ENCODE measurements at regions not wholly inside any gene's neighbourhood (a gene's known extent, or its start where the extent isn't known, plus 50 kb on each side); places are given as distances from the start of the nearest gene placed in this dataset.
"Not testable (repeated sequence)": the region's sequence is repeated elsewhere in the genome, so short reads cannot be mapped to it uniquely, and the experiment has no call there.

- ATAC-seq; intact Hi-C loops (cut with DNase I); DNase-seq (ENCODE audit: missing footprints): not testable (repeated sequence)
Measured at GRCh38 chr20:53862136-53862397, 208.3 kb downstream of the BCAS1 start.

GRCh38 chr20:53859684-53860083 is 210.7 kb downstream of the BCAS1 start:
- intact Hi-C loops (cut with DNase I): no loop called here
- ATAC-seq: peak; percentile 90

DNA sequence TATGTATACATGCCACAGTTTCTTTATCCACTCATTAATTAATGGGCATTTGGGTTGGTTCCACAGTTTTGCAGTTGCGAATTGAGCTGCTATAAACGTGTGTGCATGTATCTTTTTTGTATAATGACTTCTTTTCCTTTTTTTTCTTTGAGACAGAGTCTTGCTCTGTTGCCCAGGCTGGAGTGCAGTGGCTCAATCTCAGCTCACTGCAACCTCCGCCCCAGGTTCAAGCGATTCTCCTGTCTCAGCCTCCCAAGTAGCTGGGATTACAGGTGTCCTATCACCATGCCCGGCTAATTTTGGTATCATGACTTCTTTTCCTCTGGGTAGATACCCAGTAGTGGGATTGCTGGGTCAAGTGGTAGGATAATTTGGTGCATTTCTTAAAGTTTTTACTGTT is 211.4 kb downstream of the BCAS1 start:
- DNase-seq (ENCODE audit: missing footprints); intact Hi-C loops (cut with DNase I); ATAC-seq: not testable (repeated sequence)

More at GRCh38 chr20:53859684-53860083, 210.7 kb downstream of the BCAS1 start:
- DNase-seq (ENCODE audit: missing footprints): peak; percentile 85

GRCh38 chr20:53858516-53858915 is 211.9 kb downstream of the BCAS1 start:
- DNase-seq (ENCODE audit: missing footprints); ATAC-seq; intact Hi-C loops (cut with DNase I): not testable (repeated sequence)

DNA sequence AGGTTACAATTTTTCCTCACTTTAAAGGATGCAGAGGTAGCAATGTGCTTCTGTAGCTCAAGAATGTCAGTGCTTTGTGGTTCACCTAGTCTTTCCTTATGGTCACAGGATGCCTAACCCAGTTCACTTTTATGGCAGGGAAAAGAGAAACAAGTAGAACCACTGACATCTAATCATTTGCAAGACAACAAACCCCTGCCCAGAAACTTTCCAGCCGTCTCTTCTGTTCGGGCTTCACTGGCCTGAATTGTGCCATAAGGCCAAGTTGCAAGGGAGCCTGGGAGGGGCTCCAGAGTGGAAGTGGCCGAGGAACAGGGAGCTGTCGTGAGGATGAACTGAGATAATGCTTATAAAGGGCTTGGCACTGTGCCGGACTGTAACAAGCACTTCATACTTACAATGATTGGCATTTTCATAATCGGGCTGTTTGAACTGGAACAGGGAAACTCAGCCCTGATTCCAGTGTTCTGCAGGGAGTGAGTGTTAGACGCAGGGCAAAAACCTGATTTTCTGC is 212.6 kb downstream of the BCAS1 start:
- no peak for DNase-seq (ENCODE audit: missing footprints)
- intact Hi-C loops (cut with DNase I): no loop called here
- peak; percentile 38 for ATAC-seq

DNA sequence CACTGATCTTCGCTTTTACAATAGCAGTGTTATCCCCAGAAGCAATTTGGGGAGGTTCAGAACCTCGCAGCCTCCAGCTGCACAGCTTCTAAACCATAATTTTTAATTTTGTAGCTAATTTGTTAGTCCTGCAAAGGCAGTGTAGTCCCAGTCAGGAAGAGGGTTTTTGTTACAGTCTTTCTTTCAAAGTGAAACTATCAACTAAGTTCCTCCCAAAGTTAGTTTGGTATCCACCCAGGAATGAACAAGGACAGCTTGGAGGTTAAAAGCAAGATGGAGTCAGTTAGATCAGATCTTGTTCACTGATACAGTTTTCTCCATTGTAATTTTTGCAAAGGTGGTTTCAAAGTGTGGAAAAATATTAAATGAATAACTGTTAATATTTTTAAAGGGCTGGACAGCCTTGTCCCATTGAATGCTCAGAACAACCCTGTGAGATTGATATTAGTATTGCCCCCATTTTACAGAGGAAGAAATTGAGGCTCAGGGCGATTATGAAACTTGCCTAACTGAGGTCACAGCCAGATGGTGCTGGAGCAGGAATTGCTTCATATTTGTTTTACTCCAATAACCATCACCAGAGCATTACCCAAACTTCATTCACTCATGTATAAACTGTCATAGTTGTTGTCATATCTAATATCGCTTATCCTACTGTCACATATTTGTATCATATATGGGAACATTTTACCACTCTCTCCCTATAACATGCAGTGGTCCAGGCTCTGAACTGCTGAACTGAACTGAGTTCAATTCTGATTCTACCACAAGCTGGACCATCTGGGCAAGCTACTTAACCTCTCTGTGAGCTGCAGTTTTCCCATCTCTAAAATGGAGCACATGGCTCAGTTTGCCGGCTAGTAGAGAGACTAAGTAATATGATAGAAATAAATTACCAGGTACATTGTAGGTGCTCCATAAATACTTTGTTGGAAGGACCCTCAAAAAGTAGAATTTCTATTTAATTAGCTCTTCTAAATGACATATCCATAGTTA is 213.8 kb downstream of the BCAS1 start:
- no peak for ATAC-seq
- intact Hi-C loops (cut with DNase I): no loop called here
- no peak for DNase-seq (ENCODE audit: missing footprints)

DNA sequence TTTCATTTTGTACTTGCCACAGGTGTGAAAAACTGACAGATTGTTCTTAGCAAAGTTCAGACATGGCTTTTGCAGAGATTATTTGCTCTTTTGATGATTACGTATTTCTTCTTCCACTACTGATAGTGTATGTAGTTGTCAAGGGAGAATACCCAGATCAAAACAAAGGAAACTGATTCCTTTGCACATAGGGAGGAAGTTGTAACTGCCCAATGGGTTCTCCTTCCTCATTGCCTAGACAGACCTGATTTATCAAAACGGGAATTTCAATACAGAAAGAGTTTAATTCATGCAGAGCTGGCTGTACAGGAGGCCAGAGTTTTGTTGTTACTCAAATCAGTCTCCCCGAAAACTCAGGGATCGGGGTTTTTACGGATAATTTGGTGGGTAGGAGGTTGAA is 214.7 kb downstream of the BCAS1 start:
- intact Hi-C loops (cut with DNase I): no loop called here
- DNase-seq (ENCODE audit: missing footprints) (no peak), ATAC-seq (no peak)

DNA sequence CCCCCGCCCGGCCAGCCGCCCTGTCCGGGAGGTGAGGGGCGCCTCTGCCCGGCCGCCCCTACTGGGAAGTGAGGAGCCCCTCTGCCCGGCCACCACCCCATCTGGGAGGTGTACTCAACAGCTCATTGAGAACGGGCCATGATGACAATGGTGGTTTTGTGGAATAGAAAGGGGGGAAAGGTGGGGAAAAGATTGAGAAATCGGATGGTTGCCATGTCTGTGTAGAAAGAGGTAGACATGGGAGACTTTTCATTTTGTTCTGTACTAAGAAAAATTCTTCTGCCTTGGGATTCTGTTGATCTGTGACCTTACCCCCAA is 215.8 kb downstream of the BCAS1 start:
- intact Hi-C loops (cut with DNase I): not testable (repeated sequence)

DNA sequence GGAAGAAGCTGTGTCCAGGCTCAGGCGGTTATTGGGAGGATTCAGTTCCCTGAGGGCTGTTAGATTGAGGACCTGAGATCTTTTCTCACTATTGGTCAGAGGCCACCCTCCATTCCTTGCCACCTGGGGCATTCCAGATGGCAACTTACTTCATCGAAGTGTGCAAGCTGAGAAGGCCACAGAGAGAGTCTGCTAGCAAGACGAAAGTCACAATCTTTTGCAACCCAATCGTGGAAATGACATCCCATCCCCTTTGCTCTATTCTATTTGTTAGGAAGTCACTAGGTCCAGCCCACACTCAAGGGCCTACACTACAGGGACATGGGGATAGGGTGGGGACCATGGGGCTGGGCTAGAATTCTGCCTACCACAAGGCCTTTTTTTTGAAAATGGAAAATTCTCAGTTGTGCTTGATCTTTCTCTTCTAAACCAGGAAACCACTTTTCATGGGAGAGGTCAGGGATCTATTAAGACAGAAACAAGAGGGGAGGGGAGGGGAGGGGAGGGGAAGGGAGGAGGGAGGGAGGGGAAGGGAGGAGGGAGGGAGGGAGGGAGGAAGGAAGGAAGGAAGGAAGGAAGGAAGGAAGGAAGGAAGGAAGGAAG is 217.2 kb downstream of the BCAS1 start:
- no peak for ATAC-seq
- DNase-seq (ENCODE audit: missing footprints): no peak
- intact Hi-C loops (cut with DNase I): no loop called here

More for the DNA sequence above, 215.8 kb downstream of the BCAS1 start:
- not testable (repeated sequence) for ATAC-seq; DNase-seq (ENCODE audit: missing footprints)

GRCh38 chr20:53852691-53853090 is 217.7 kb downstream of the BCAS1 start:
- DNase-seq (ENCODE audit: missing footprints) (no peak), ATAC-seq (no peak)
- intact Hi-C loops (cut with DNase I): no loop called here

- no peak for DNase-seq (ENCODE audit: missing footprints)
- intact Hi-C loops (cut with DNase I): no loop called here
- no peak for ATAC-seq
Measured at GRCh38 chr20:53852014-53852413, 218.4 kb downstream of the BCAS1 start.

- intact Hi-C loops (cut with DNase I): no loop called here
- ATAC-seq: no peak
- DNase-seq (ENCODE audit: missing footprints): no peak
Measured at GRCh38 chr20:53850319-53850718, 220.1 kb downstream of the BCAS1 start.

- intact Hi-C loops (cut with DNase I): no loop called here
- DNase-seq (ENCODE audit: missing footprints): no peak
- no peak for ATAC-seq
Measured at GRCh38 chr20:53849471-53850059, 220.8 kb downstream of the BCAS1 start.

DNA sequence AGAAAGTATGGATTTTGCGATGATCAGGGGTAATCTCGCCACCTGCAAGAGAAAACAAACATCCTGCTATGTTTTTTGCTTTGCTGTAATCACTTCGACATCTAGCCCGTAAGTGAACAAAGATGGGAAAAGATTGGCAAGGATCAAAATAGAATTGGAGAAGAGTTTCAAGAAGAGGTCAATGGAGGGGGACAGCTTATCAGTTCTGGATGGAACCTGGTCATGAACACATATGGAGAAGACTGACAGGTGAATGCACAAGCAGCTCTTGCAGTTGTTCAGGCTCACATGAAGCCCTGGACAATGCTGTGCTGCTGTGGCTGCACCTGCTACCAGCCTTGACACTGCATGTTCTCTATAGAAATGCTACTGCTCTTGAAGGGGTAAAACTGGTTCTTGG is 222.1 kb downstream of the BCAS1 start:
- intact Hi-C loops (cut with DNase I): no loop called here
- ATAC-seq (no peak), DNase-seq (ENCODE audit: missing footprints) (no peak)

DNA sequence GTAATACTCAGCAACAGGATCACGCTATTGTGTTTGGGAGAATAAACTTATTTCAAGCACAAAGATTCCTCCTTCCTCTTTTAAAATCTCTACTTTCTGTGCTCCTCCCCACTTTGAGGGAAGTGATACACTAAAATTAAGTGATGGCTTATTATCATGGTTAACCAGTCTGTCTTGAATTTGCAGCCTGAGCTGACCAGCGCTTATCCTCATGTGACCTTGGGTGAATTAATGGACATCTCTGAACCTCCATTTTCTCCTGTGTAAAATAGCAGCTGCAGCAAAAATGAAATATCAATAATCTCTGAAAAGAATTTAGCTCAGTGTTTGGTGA is 222.6 kb downstream of the BCAS1 start:
- DNase-seq (ENCODE audit: missing footprints) (no peak), ATAC-seq (peak; percentile 31)
- intact Hi-C loops (cut with DNase I): no loop called here

GRCh38 chr20:53847139-53847836 is 223.1 kb downstream of the BCAS1 start:
- intact Hi-C loops (cut with DNase I): no loop called here
- ATAC-seq: no peak
- no peak for DNase-seq (ENCODE audit: missing footprints)

DNA sequence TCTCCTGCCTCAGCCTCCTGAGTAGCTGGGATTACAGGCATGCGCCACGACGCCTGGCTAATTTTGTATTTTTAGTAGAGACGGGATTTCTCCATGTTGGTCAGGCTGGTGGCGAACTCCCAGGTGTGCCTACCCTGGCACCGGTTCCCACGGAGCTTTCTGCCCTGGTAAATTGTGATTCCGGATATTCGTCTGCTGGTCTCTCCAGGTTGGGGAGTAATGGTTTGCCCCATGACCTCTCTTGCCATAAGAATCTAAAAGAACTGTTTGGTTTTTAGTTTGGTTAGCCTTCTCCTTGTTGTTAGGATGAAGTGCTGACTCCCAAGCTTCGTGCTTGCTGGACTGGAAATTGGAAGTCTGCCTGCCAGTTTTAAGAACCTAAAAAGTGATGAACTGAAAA is 223.8 kb downstream of the BCAS1 start:
- ATAC-seq (no peak), DNase-seq (ENCODE audit: missing footprints) (no peak)
- intact Hi-C loops (cut with DNase I): no loop called here

DNA sequence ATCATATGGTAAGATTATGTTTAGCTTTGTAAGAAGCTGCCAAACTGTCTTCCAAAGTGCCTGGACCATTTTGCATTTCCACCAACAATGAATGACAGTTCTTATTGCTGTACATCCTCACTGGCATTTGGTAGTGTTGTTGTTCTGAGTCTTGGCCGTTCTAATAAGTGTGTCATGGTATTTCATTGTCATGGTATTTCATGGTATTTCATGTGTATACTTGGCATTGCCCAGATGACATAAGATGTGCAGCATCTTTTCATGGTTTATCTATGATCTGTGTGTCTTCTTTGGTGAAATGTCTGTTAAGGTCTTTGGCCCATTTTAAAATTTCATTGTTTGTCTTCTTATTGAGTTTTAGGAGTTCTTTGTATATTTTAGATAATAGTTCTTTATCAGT is 224.4 kb downstream of the BCAS1 start:
- DNase-seq (ENCODE audit: missing footprints) (no peak), ATAC-seq (no peak)
- intact Hi-C loops (cut with DNase I): no loop called here

DNA sequence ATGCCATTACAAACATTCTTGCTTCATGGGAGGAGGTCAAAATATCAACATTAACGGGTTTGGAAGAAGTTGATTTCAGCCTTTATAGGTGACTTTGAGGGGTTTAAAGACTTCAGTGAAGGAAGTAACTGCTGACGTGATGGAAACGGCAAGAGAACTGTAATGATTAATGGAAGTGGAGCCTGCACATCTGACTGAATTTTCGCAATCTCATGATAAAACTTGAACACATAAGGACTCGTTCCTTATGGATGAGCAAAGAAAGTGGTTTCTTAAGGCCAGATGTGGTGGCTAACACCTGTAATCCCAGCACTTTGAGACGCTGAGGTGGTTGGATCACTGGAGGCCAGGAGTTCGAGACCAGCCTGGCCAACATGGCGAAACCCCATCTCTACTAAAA is 226.1 kb downstream of the BCAS1 start:
- no peak for ATAC-seq

More for the DNA sequence above, 226.1 kb downstream of the BCAS1 start:
- DNase-seq (ENCODE audit: missing footprints): no peak
- intact Hi-C loops (cut with DNase I): no loop called here

All from Right ventricle myocardium inferior (tissue), 1 donor.